ENCODE measurements at regions not wholly inside any gene's neighbourhood (a gene's known extent, or its start where the extent isn't known, plus 50 kb on each side); places are given as distances from the start of the nearest gene placed in this dataset.

- 80% methylated on average over 1 of the region's 2 CpGs; no CpG with 5 or more reads in 1 of the 2 experiments for WGBS, 2 experiments (ENCODE audit: extremely low coverage in 2 of 2, insufficient read length in 1 of 2)
- H2BK20ac ChIP-seq (ENCODE audit: low read depth, low read length): no peak overlapping the region
- in situ Hi-C loops (cut with MboI; ENCODE audit: low sequenced_read_pairs): no loop called here
- H2BK5ac ChIP-seq (ENCODE audit: low read depth, low read length, poor library complexity, severe bottlenecking): no peak overlapping the region
- H3K4me2 ChIP-seq (ENCODE audit: low read depth, low read length): no peak overlapping the region
- H2AFZ ChIP-seq (replicated peaks; ENCODE audit: low read length, poor library complexity): no peak overlapping the region
- no peak overlapping the region; the same call in 1 of the 2 replicates for H2AK5ac ChIP-seq (ENCODE audit: low read depth, low read length)
- no peak overlapping the region for H3K18ac ChIP-seq (ENCODE audit: low read depth, low read length)
- dilution Hi-C loops (cut with HindIII; ENCODE audit: low sequenced_read_pairs, unreplicated experiment): no loop called here
- no peak overlapping the region for H4K5ac ChIP-seq (ENCODE audit: low read depth, low read length)
- no peaks in the 10 kb centered on the region for H3K36me3 ChIP-seq (ENCODE audit: control insufficient read depth, insufficient read depth, low read length)
- H3K4me1 ChIP-seq (ENCODE audit: control insufficient read depth, insufficient read depth, low read length): peaks cover 4% of the 10 kb centered on the region
- ChIA-PET POLR2A (ENCODE audit: unreplicated experiment) (no interaction called here), CTCF (interaction anchor here (1.1 kb wide), 1 partner anchor 8 kb away, joined by 3 read pairs; no protein-coding TSS in a partner anchor)
- H4K8ac ChIP-seq (ENCODE audit: low read depth in 2 of 2, low read length in 2 of 2): no peak overlapping the region
- H3K27ac ChIP-seq (ENCODE audit: insufficient read depth, low read length): no peak overlapping the region
- H3K79me1 ChIP-seq (ENCODE audit: low read depth in 1 of 2, low read length in 2 of 2): no peaks in the 10 kb centered on the region
- H3K23ac ChIP-seq (ENCODE audit: low read depth, low read length): no peak overlapping the region
- H3K14ac ChIP-seq (replicated peaks; ENCODE audit: low read depth, low read length): no peak overlapping the region
- no peak overlapping the region; the same call in 1 of the 2 replicates for H4K91ac ChIP-seq (ENCODE audit: insufficient read depth, low read depth, low read length)
- no peak overlapping the region for H2AK9ac ChIP-seq (replicated peaks; ENCODE audit: low read depth, low read length, poor library complexity)
- no peaks in the 10 kb centered on the region for H3K9me3 ChIP-seq (ENCODE audit: control insufficient read depth, insufficient read depth, low read length)
- no peak overlapping the region for H2BK120ac ChIP-seq (ENCODE audit: low read depth, low read length)
- no peak for ATAC-seq (ENCODE audit: low read depth)
- no peak overlapping the region for H3K4me3 ChIP-seq (ENCODE audit: insufficient read depth, low read depth, low read length)
- intact Hi-C loops (cut with micrococcal nuclease): no loop called here
- no peak overlapping the region for H2BK15ac ChIP-seq (ENCODE audit: low read depth, low read length)
- no peaks in the 10 kb centered on the region for H4K20me1 ChIP-seq (ENCODE audit: insufficient read depth, low read length)
- no peaks in the 10 kb centered on the region for H3K27me3 ChIP-seq (ENCODE audit: control insufficient read depth, insufficient read depth, low read length)
- no peaks in the 10 kb centered on the region for H3K9me1 ChIP-seq (ENCODE audit: insufficient read depth, low read length)
- no peak overlapping the region for H3K9ac ChIP-seq (ENCODE audit: low read depth, low read length)
- H3K4ac ChIP-seq (ENCODE audit: low read depth, low read length): no peak overlapping the region
- no peak for TF ChIP-seq CEBPB (IDR thresholded peaks at IDR 0.05; ENCODE audit: low read depth, low read length)
- no peak for TF ChIP-seq MAFK (IDR thresholded peaks at IDR 0.05; ENCODE audit: low read depth, low read length)
- no peak for TF ChIP-seq USF2 (IDR thresholded peaks at IDR 0.05; ENCODE audit: low read depth, low read length)
- no peak for TF ChIP-seq MXI1 (IDR thresholded peaks at IDR 0.05; ENCODE audit: borderline replicate concordance, low read depth, low read length)
- no peak for TF ChIP-seq RCOR1 (IDR thresholded peaks at IDR 0.05; ENCODE audit: insufficient replicate concordance, low read length)
- no peak for TF ChIP-seq CHD1 (IDR thresholded peaks at IDR 0.05; ENCODE audit: low read depth, low read length)
- no peak for TF ChIP-seq SMC3 (IDR thresholded peaks at IDR 0.05; ENCODE audit: low read depth, low read length)
- no peak for TF ChIP-seq ELK1 (IDR thresholded peaks at IDR 0.05; ENCODE audit: borderline replicate concordance, low read depth, low read length)
- no peak overlapping the region for H3K56ac ChIP-seq (ENCODE audit: extremely low read depth, insufficient read depth, low read length)
- no TSS peak for BruUV-seq (replicated peaks)
- no peak for DNase-seq
Measured at GRCh38 chr18:10388373-10388772, 66.1 kb upstream of the APCDD1 start.

Data from IMR-90 (cell line).